Thoracic aorta (tissue), 2 donors: ENCODE measurements at regions not wholly inside any gene's neighbourhood (a gene's known extent, or its start where the extent isn't known, plus 50 kb on each side); places are given as distances from the start of the nearest gene placed in this dataset.

ENCODE experiments used
- ATAC-seq: fragments of 150-250 bp; one replicate; pipeline ENCODE4 v1.8.0; 2017; ENCODE audit warnings: low read depth; ENCODE audit not compliant: insufficient number of reproducible peaks, low FRiP score
- DNase-seq: peaks from one replicate; pipeline ENCODE4 v3.0.0-alpha.2; 2020; ENCODE audit warnings: low spot score
- H3K27ac ChIP-seq, 2 donors: fragments of 200-600 bp; sonication (generic); 1 replicate in 1 of 2; 2 replicates in 1 of 2; pipeline ENCODE4 v1.5.1; 2016; ENCODE audit warnings: mild to moderate bottlenecking in 2 of 2, moderate library complexity in 2 of 2
- H3K27me3 ChIP-seq: fragments of 200-600 bp; sonication (generic); replicated peaks from 2 replicates; pipeline ENCODE4 v1.6.0; 2016; ENCODE audit warnings: mild to moderate bottlenecking; ENCODE audit not compliant: insufficient read depth
- H3K36me3 ChIP-seq: fragments of 200-600 bp; sonication (generic); one replicate; pipeline ENCODE4 v1.5.1; 2016
- H3K4me1 ChIP-seq, 2 donors: fragments of 200-600 bp; sonication (generic); 1 replicate in 1 of 2; 2 replicates in 1 of 2; pipeline versions ENCODE4 v1.5.1 to v1.6.0; 2016; ENCODE audit warnings: low read depth in 2 of 2, mild to moderate bottlenecking in 1 of 2; ENCODE audit not compliant: control insufficient read depth in 1 of 2
- H3K4me3 ChIP-seq: fragments of 200-600 bp; sonication (generic); 2 replicates; pipeline ENCODE4 v1.5.1; 2016; ENCODE audit warnings: mild to moderate bottlenecking
- H3K9me3 ChIP-seq: fragments of 200-600 bp; sonication (generic); 2 replicates; pipeline ENCODE4 v1.5.1; 2016
- CTCF ChIP-seq: fragments of 200-600 bp; sonication (generic); IDR thresholded peaks from one replicate; pipeline ENCODE4 v1.5.1; 2019; ENCODE audit warnings: antibody characterized with exemption

DNA sequence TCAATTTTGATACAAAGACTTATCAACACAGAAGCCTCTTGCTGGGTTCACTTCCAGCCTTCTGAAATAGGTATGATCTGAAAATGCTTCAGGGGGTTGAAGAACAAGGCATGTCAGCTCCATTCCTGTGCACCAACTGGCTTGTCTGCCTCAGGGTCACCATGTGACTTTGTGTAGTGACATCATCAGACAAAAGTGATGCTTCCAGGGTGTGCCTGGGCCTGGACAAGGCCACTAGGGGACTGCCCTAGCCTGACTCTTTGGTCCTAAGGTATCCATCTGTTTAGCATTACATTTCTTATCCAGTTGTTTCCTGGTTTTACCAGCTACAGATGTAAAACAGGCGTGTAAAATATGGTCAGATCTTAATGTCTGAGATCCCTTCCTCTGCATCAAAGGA lies 155.6 kb downstream of the CAND1 start:
- Histone ChIP-seq H3K9me3 (no peaks in the 10 kb centered on the region), H3K27ac (no peak overlapping the region), H3K4me1 (peaks cover 0 to 3% of the 10 kb centered on the region in 2 donors), H3K27me3 (no peaks in the 10 kb centered on the region), H3K4me3 (no peak overlapping the region), H3K36me3 (no peaks in the 10 kb centered on the region)
- ATAC-seq (no peak), DNase-seq (no peak)
- no peak for TF ChIP-seq CTCF

GRCh38 chr12:67425394-67425793 lies 156.2 kb downstream of the CAND1 start:
- Histone ChIP-seq H3K36me3 (no peaks in the 10 kb centered on the region), H3K27ac (no peak overlapping the region), H3K9me3 (no peaks in the 10 kb centered on the region), H3K4me3 (no peak overlapping the region), H3K4me1 (peaks cover 3 to 9% of the 10 kb centered on the region in 2 donors), H3K27me3 (no peaks in the 10 kb centered on the region)
- no peak for ATAC-seq
- no peak for DNase-seq
- TF ChIP-seq CTCF, result no peak

- DNase-seq, result no peak
- Histone ChIP-seq H3K4me3 (no peak overlapping the region), H3K9me3 (no peaks in the 10 kb centered on the region), H3K36me3 (no peaks in the 10 kb centered on the region), H3K4me1 (peaks cover 4 to 15% of the 10 kb centered on the region in 2 donors), H3K27ac (no peak overlapping the region), H3K27me3 (no peaks in the 10 kb centered on the region)
- no peak for TF ChIP-seq CTCF
- no peak for ATAC-seq
These were observed 156.9 kb downstream of the CAND1 start for GRCh38 chr12:67426067-67426466.

GRCh38 chr12:67427336-67427735 lies 158.2 kb downstream of the CAND1 start:
- H3K36me3 ChIP-seq, result no peaks in the 10 kb centered on the region
- no peak overlapping the region for H3K27ac ChIP-seq
- H3K4me3 ChIP-seq, result no peak overlapping the region
- H3K4me1 ChIP-seq, result peaks cover 10 to 23% of the 10 kb centered on the region in 2 donors
- ATAC-seq, result no peak
- no peak for DNase-seq
- no peaks in the 10 kb centered on the region for H3K27me3 ChIP-seq
- TF ChIP-seq CTCF, result no peak
- no peaks in the 10 kb centered on the region for H3K9me3 ChIP-seq

DNA sequence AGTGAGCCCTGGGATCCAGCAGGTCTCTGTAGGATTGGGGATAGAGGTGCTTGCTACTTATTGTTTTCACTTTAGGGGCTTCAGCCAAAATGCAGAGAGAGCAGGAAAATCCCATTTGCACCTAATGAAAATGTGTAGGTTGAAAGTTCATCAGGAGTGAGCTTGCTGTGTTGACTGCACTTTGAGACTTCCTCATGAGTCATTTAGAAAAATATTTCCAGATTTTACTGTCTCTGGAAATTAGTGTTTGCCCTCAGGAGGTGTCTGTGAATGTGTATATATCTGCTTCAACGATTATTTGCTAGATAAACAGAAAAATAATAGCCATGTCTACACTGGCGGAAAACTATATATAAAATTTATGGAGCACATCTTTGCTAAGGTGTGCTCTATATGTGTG lies 159.3 kb downstream of the CAND1 start:
- DNase-seq (no peak), ATAC-seq (no peak)
- H3K27ac ChIP-seq, result no peak overlapping the region
- H3K9me3 ChIP-seq, result no peaks in the 10 kb centered on the region
- H3K36me3 ChIP-seq, result no peaks in the 10 kb centered on the region
- H3K27me3 ChIP-seq, result no peaks in the 10 kb centered on the region
- H3K4me3 ChIP-seq, result no peak overlapping the region
- peaks cover 10 to 27% of the 10 kb centered on the region in 2 donors for H3K4me1 ChIP-seq
- no peak for TF ChIP-seq CTCF
